HepG2 (cell line): ENCODE measurements at regions not wholly inside any gene's neighbourhood (a gene's known extent, or its start where the extent isn't known, plus 50 kb on each side); places are given as distances from the start of the nearest gene placed in this dataset.

ENCODE experiments used
- BHLHE40 ChIP-seq: IDR thresholded peaks from 2 replicates; pipeline ENCODE4 v1.6.1; 2011; ENCODE audit warnings: low read length, improper control_type of control experiment
- JUN ChIP-seq: sonication (generic); formaldehyde crosslinking; IDR thresholded peaks from 2 replicates; pipeline ENCODE4 v1.4.0; 2020; ENCODE audit warnings: mild to moderate bottlenecking, missing genetic modification reagents
- NFIC ChIP-seq: IDR thresholded peaks from 2 replicates; pipeline ENCODE4 v1.6.1; 2012; ENCODE audit warnings: mild to moderate bottlenecking, low read length, inconsistent platforms
- PAWR ChIP-seq: sonication (generic); formaldehyde crosslinking; IDR thresholded peaks from 2 replicates; pipeline ENCODE4 v1.4.0; 2020; ENCODE audit warnings: missing genetic modification reagents, mild to moderate bottlenecking, borderline replicate concordance
- POLR2A ChIP-seq, 2 experiments: IDR thresholded peaks; 2 replicates each; pipeline ENCODE4 v1.6.1; 2011; ENCODE audit warnings: low read depth in 2 of 2, low read length in 2 of 2, mild to moderate bottlenecking in 1 of 2, moderate library complexity in 1 of 2; ENCODE audit not compliant: insufficient read depth in 1 of 2
- SRF ChIP-seq: IDR thresholded peaks from 2 replicates; pipeline ENCODE4 v1.6.1; 2011; ENCODE audit warnings: mild to moderate bottlenecking, low read depth, low read length, moderate library complexity

- no peak for TF ChIP-seq JUN (CRISPR knock-in tag)
- TF ChIP-seq SRF = no peak
- no peak for TF ChIP-seq POLR2A (IDR thresholded peaks at IDR 0.05; ENCODE audit: insufficient read depth in 1 of 2, low read depth in 2 of 2, low read length in 2 of 2)
- TF ChIP-seq BHLHE40 = no peak
- no peak for TF ChIP-seq NFIC
- no peak for TF ChIP-seq PAWR (CRISPR knock-in tag)
Measured at GRCh38 chr2:186294248-186294888, 191.7 kb upstream of the ZC3H15 start.
